IPS-20b (cell line): ENCODE measurements at regions not wholly inside any gene's neighbourhood (a gene's known extent, or its start where the extent isn't known, plus 50 kb on each side); places are given as distances from the start of the nearest gene placed in this dataset.

Source experiments
- H3K27ac ChIP-seq: one replicate; pipeline ENCODE4 v1.5.1; 2013; ENCODE audit warnings: low read length
- H3K27me3 ChIP-seq: 2 replicates; pipeline ENCODE4 v1.6.1; 2013; ENCODE audit warnings: mild to moderate bottlenecking, low read length, inconsistent platforms; ENCODE audit not compliant: insufficient read depth
- H3K36me3 ChIP-seq: 2 replicates; pipeline ENCODE4 v1.6.1; 2013; ENCODE audit warnings: low read depth, mild to moderate bottlenecking, inconsistent platforms, low read length, moderate library complexity; ENCODE audit not compliant: insufficient read depth
- H3K4me1 ChIP-seq: 2 replicates; pipeline ENCODE4 v1.6.1; 2013; ENCODE audit warnings: mild to moderate bottlenecking, control low read depth, inconsistent platforms, low read length, moderate library complexity; ENCODE audit not compliant: insufficient read depth
- H3K4me3 ChIP-seq: 2 replicates; pipeline ENCODE4 v1.5.1; 2013; ENCODE audit warnings: mild to moderate bottlenecking, low read length, inconsistent platforms
- H3K9ac ChIP-seq: 2 replicates; pipeline ENCODE4 v1.6.1; 2013; ENCODE audit warnings: low read depth, mild to moderate bottlenecking, inconsistent platforms, low read length, moderate library complexity
- H3K9me3 ChIP-seq: 2 replicates; pipeline ENCODE4 v1.6.1; 2013; ENCODE audit warnings: mild to moderate bottlenecking, low read depth, low read length, inconsistent platforms; ENCODE audit not compliant: insufficient read depth

- H3K27ac ChIP-seq = no peak overlapping the region
Measured at GRCh38 chr18:39770399-39770798, 2184.6 kb upstream of the PIK3C3 start.

GRCh38 chr18:39764873-39765272, 2190.2 kb upstream of the PIK3C3 start:
- H3K9me3 ChIP-seq = no peaks in the 10 kb centered on the region
- no peak overlapping the region for H3K4me3 ChIP-seq
- no peaks in the 10 kb centered on the region for H3K36me3 ChIP-seq
- H3K9ac ChIP-seq = no peak overlapping the region
- no peaks in the 10 kb centered on the region for H3K27me3 ChIP-seq
- H3K4me1 ChIP-seq = no peaks in the 10 kb centered on the region; the same call in 1 of the 2 replicates
- no peak overlapping the region for H3K27ac ChIP-seq

More at GRCh38 chr18:39770399-39770798, 2184.6 kb upstream of the PIK3C3 start:
- Histone ChIP-seq H3K27me3 (no peaks in the 10 kb centered on the region), H3K4me3 (no peak overlapping the region), H3K9me3 (no peaks in the 10 kb centered on the region), H3K4me1 (no peaks in the 10 kb centered on the region), H3K36me3 (no peaks in the 10 kb centered on the region), H3K9ac (no peak overlapping the region)

GRCh38 chr18:39761273-39761672, 2193.8 kb upstream of the PIK3C3 start:
- H3K4me1 ChIP-seq = no peaks in the 10 kb centered on the region; the same call in 1 of the 2 replicates
- H3K9me3 ChIP-seq = no peaks in the 10 kb centered on the region
- H3K4me3 ChIP-seq = no peak overlapping the region
- no peaks in the 10 kb centered on the region for H3K27me3 ChIP-seq
- no peak overlapping the region for H3K27ac ChIP-seq
- no peak overlapping the region for H3K9ac ChIP-seq
- H3K36me3 ChIP-seq = no peaks in the 10 kb centered on the region

- no peaks in the 10 kb centered on the region for H3K36me3 ChIP-seq
- no peaks in the 10 kb centered on the region for H3K27me3 ChIP-seq
- no peak overlapping the region for H3K9ac ChIP-seq
- H3K27ac ChIP-seq = no peak overlapping the region
- H3K4me3 ChIP-seq = no peak overlapping the region
- H3K4me1 ChIP-seq = no peaks in the 10 kb centered on the region; the same call in 1 of the 2 replicates
- no peaks in the 10 kb centered on the region for H3K9me3 ChIP-seq
Measured at GRCh38 chr18:39759926-39760325, 2194.3 kb upstream of the CELF4 start.

- no peak overlapping the region for H3K4me3 ChIP-seq
- no peak overlapping the region for H3K9ac ChIP-seq
- no peaks in the 10 kb centered on the region for H3K4me1 ChIP-seq
- H3K27ac ChIP-seq = no peak overlapping the region
- no peaks in the 10 kb centered on the region for H3K36me3 ChIP-seq
- H3K27me3 ChIP-seq = no peaks in the 10 kb centered on the region
- H3K9me3 ChIP-seq = peaks cover 22% of the 10 kb centered on the region
Measured at GRCh38 chr18:39753178-39753577, 2187.6 kb upstream of the CELF4 start.

GRCh38 chr18:39752351-39752750, 2186.8 kb upstream of the CELF4 start:
- H3K27ac ChIP-seq = no peak overlapping the region
- H3K4me1 ChIP-seq = no peaks in the 10 kb centered on the region
- no peaks in the 10 kb centered on the region for H3K27me3 ChIP-seq
- peaks cover 22% of the 10 kb centered on the region for H3K9me3 ChIP-seq
- no peak overlapping the region for H3K9ac ChIP-seq
- no peaks in the 10 kb centered on the region for H3K36me3 ChIP-seq
- H3K4me3 ChIP-seq = no peak overlapping the region

GRCh38 chr18:39751921-39752320, 2186.3 kb upstream of the CELF4 start:
- Histone ChIP-seq H3K36me3 (no peaks in the 10 kb centered on the region), H3K27ac (no peak overlapping the region), H3K4me3 (no peak overlapping the region), H3K9me3 (peaks cover 22% of the 10 kb centered on the region), H3K9ac (no peak overlapping the region), H3K4me1 (no peaks in the 10 kb centered on the region), H3K27me3 (no peaks in the 10 kb centered on the region)

- no peak overlapping the region for H3K4me3 ChIP-seq
- no peaks in the 10 kb centered on the region for H3K27me3 ChIP-seq
- H3K9ac ChIP-seq = no peak overlapping the region
- H3K9me3 ChIP-seq = peaks cover 22% of the 10 kb centered on the region
- H3K4me1 ChIP-seq = no peaks in the 10 kb centered on the region
- H3K27ac ChIP-seq = no peak overlapping the region
- H3K36me3 ChIP-seq = no peaks in the 10 kb centered on the region
Measured at GRCh38 chr18:39751161-39751560, 2185.6 kb upstream of the CELF4 start.

- Histone ChIP-seq H3K27ac (no peak overlapping the region), H3K9me3 (peaks cover 22% of the 10 kb centered on the region), H3K9ac (no peak overlapping the region), H3K36me3 (no peaks in the 10 kb centered on the region), H3K4me1 (no peaks in the 10 kb centered on the region), H3K27me3 (no peaks in the 10 kb centered on the region), H3K4me3 (no peak overlapping the region)
Measured at GRCh38 chr18:39749154-39749553, 2183.6 kb upstream of the CELF4 start.

- Histone ChIP-seq H3K4me3 (no peak overlapping the region), H3K9me3 (peaks cover 22% of the 10 kb centered on the region), H3K27me3 (no peaks in the 10 kb centered on the region), H3K4me1 (no peaks in the 10 kb centered on the region), H3K9ac (no peak overlapping the region), H3K36me3 (no peaks in the 10 kb centered on the region), H3K27ac (no peak overlapping the region)
Measured at GRCh38 chr18:39748727-39749126, 2183.1 kb upstream of the CELF4 start.

GRCh38 chr18:39746201-39746600, 2180.6 kb upstream of the CELF4 start:
- no peak overlapping the region for H3K4me3 ChIP-seq
- H3K4me1 ChIP-seq = no peaks in the 10 kb centered on the region
- peaks cover 22% of the 10 kb centered on the region for H3K9me3 ChIP-seq
- no peak overlapping the region for H3K27ac ChIP-seq
- H3K27me3 ChIP-seq = no peaks in the 10 kb centered on the region
- H3K9ac ChIP-seq = no peak overlapping the region
- H3K36me3 ChIP-seq = no peaks in the 10 kb centered on the region

GRCh38 chr18:39743463-39743862, 2177.9 kb upstream of the CELF4 start:
- H3K9ac ChIP-seq = no peak overlapping the region
- H3K27me3 ChIP-seq = no peaks in the 10 kb centered on the region
- no peak overlapping the region for H3K27ac ChIP-seq
- H3K4me1 ChIP-seq = no peaks in the 10 kb centered on the region
- H3K9me3 ChIP-seq = peaks cover 2% of the 10 kb centered on the region; the same call in 1 of the 2 replicates
- no peaks in the 10 kb centered on the region for H3K36me3 ChIP-seq
- no peak overlapping the region for H3K4me3 ChIP-seq
